Skin of body (tissue), 1 donor: ENCODE measurements at regions not wholly inside any gene's neighbourhood (a gene's known extent, or its start where the extent isn't known, plus 50 kb on each side); places are given as distances from the start of the nearest gene placed in this dataset.

Source experiments
- DNase-seq: peaks from one replicate; lab custom pipeline; 2025; lab: John Stamatoyannopoulos, UW

DNA sequence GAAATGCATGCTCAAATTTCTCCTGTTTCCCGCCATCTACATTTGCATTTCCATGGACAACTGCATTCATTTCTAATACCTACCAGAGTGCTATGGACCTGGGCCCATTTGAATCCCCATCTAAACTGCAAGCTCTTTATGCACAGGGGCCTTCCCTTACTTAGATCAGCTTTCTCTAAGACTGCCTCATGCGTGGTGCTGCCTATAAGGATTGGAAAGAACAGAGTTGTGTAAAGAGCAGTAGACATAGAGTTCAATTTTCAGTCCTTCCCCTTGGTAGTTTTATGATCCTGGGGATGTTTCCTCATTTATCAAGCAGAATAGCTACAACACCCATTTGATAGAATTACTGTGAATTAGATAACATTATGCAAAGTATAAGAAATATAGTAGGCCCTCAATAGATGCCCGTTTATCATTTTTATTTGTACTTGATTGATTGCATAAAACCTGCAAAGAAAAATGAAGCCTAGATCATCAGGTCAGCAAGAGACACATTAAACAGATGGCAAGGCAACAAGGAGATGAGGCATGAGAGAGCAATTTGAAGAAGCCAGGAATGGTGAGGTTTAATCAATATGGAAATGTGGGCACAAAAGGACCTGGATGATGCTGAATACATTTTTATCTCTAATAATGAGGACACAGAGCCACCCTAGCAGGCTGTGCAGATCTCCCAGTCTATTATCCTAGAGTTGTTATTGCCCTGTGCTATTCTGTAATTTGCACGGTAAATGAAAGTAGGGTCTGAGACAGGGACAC lies 359.7 kb downstream of the FAM181B start:
- no peak for DNase-seq

DNA sequence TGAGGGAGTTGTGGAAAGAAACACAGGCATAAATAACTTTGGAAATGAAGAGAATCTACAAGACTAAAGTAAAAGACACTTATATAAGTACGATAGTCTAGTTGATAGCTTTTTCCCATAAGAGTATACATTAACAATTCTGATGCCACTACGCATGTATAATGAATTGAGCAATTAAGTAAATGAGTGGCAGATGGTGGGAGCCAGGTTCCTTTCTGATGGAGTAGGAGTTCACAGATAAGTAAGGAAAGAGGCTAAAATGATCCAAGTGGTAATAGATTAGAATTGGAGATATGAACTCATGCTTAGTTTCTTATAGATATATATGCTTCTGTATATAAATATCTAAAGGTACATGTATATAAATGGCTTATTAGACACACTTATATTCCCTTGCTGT lies 368.3 kb downstream of the FAM181B start:
- no peak for DNase-seq

GRCh38 chr11:82356316-82356715 lies 377.3 kb downstream of the FAM181B start:
- DNase-seq, result no peak

DNA sequence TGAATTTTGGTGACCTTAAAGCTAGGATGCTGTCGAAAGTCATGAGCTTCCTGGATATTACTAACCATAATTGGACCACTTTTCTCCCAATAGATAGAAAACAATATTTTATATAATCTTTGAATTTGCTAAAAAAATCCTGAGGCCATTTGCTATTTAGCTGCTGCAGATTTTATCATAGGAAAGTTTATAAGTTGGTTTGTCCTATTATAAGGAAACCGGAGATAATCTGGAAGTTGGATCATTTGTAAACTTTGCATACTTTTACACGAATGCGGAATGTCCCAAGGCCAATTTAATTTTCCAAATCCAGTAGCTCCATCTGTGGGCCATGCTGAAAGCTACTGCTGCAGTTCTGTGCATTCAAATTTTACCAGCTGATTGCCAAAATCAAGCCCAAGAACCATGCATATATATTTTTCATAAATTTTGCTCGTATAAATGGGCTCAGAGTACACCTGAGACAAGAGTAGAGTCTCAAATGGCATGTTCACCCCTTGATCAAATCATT lies 378.3 kb downstream of the FAM181B start:
- no peak for DNase-seq

GRCh38 chr11:82326853-82327252 lies 406.8 kb downstream of the FAM181B start:
- DNase-seq, result no peak

GRCh38 chr11:82321206-82321605 lies 412.5 kb downstream of the FAM181B start:
- no peak for DNase-seq

DNA sequence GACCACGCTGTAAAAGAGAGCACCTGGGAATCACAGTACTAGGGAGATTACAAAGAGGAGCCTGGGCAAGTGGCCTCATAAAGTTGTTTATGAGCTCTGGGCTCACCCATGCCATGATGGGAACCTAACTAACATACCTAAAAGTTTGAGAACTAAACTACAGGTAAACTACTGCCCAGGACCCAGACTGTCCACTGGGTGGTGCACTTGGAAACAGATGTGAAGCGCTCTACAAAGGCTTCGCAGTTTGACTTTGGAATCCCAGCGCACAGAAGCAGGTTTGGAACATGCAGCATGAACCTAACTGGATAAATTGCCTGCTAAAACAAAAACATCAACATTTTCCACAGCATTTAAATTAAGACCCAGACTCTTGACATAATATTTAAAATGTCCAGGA lies 418.6 kb downstream of the FAM181B start:
- no peak for DNase-seq

- DNase-seq, result no peak
Measured at GRCh38 chr11:82308979-82309378, 424.7 kb downstream of the FAM181B start.

DNA sequence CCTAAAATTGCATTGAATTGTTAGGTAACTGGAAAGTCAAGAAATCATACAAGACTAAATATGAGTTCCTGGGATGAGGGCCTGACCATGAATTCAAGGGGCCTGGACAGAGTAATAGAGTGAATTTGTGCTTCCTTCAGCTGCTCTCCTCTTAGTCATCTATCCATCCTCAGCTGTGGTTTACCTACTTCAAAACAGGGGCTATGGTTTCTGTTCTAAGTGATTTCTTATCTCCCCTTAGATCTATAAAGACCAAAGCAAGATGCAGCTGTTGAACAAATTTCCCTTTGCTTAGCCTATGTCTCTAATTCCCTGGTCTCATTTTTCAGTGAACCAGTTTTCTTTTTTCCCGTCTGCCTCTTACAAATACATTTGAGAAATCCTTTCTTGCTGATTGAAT lies 428.5 kb downstream of the FAM181B start:
- DNase-seq, result no peak

DNA sequence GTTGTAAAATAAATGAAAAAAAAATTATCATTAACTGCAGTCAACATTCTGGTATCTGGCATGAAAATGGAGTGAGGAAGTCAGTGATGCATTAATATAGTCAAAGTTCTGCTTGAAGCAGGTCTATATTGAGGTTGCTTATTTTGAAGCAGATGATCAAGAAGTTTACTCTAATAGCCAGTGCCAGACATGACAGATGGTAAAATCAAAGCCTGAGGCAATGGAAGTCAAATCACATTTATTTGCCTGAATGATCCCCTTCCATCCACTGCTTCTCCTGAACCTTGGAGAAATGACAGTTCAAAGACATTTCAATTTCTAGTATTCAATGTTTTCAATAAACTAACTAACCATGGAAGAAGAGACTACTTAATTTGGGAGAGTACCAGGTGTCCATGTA lies 430.0 kb downstream of the FAM181B start:
- no peak for DNase-seq

GRCh38 chr11:82288471-82288870 lies 445.2 kb downstream of the FAM181B start:
- DNase-seq, result no peak

GRCh38 chr11:82270870-82271269 lies 462.8 kb downstream of the FAM181B start:
- DNase-seq, result no peak

GRCh38 chr11:82268627-82269026 lies 465.0 kb downstream of the FAM181B start:
- DNase-seq, result no peak

GRCh38 chr11:82267186-82267585 lies 466.5 kb downstream of the FAM181B start:
- no peak for DNase-seq

GRCh38 chr11:82261367-82261766 lies 472.3 kb downstream of the FAM181B start:
- no peak for DNase-seq

GRCh38 chr11:82250047-82250446 lies 483.6 kb downstream of the FAM181B start:
- DNase-seq, result no peak

- no peak for DNase-seq
Measured at GRCh38 chr11:82246926-82247325, 486.7 kb downstream of the FAM181B start.

DNA sequence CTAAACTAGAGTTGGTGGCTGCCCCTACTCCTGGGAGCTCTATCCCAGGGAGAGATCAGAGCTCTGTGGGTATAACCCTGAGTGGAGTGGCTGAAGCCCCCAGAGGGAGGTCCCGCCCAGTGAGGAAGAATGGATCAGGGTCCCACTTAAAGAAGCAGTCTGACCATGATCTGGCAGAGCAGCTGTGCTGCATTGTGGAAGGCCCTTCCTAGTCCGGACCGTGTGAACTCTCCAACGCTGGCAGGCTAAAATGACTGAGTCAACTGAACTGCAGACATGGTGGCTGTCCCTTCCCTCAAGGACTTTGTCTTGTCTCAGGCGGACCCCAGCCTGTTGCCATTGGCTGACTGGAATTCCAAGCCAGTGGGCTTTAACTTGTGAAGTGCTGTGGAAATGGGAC lies 494.2 kb downstream of the FAM181B start:
- no peak for DNase-seq

- DNase-seq, result no peak
Measured at GRCh38 chr11:82234256-82234655, 499.4 kb downstream of the FAM181B start.

DNA sequence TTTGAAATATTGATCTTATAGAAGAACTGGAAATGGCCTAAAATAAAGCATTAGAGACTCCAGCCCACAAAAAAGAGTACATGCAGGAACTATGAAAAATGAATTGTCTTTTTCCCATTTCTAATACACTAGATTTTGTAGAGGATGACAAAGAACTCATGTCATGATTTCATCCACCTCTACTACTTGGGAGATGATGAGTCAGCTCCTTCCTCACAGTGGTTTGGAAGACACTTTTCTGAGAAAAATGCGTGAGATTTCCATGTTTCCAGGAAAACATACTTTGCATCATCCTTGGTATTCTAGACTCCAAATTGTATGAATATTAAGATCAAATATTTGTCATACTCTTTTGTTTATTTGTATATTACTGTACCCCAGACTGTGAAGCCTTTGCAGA lies 500.5 kb downstream of the FAM181B start:
- no peak for DNase-seq

GRCh38 chr11:82229341-82229740 lies 504.3 kb downstream of the FAM181B start:
- DNase-seq, result peak; percentile 4

- DNase-seq, result no peak
Measured at GRCh38 chr11:82225930-82226329, 507.7 kb downstream of the FAM181B start.

DNA sequence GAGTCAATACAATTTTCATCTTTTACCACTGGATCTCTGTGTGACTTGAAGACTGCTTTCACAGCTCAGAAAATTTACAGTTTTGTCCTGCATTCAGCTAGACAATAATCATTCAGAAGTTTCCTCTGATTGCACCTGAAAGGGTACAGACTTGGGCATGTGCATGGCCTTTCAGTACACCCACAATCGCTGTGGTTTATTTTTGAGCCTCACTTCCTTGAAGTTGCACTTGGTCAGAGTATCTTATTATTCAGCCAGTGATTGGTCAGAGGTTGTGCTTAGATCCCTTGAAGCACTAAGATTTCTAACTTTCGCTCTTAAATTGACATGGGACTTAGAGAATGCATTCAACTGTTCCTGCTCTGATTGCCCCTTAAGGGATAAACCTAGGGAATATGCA lies 508.2 kb downstream of the FAM181B start:
- DNase-seq, result no peak
